ENCODE measurements at regions not wholly inside any gene's neighbourhood (a gene's known extent, or its start where the extent isn't known, plus 50 kb on each side); places are given as distances from the start of the nearest gene placed in this dataset.
"Not testable (repeated sequence)": the region's sequence is repeated elsewhere in the genome, so short reads cannot be mapped to it uniquely, and the experiment has no call there.

- not testable (repeated sequence) for DNase-seq
Observed at GRCh38 chr2:91574255-91574654, 2882.8 kb downstream of the RPIA start.

- not testable (repeated sequence) for DNase-seq
Observed at GRCh38 chr2:91575701-91576100, 2884.2 kb downstream of the RPIA start.

- not testable (repeated sequence) for DNase-seq
Observed at GRCh38 chr2:91577406-91577805, 2885.9 kb downstream of the RPIA start.

- DNase-seq, result not testable (repeated sequence)
Observed at GRCh38 chr2:91578678-91579077, 2887.2 kb downstream of the RPIA start.

GRCh38 chr2:91579555-91579954 is 2888.1 kb downstream of the RPIA start:
- not testable (repeated sequence) for DNase-seq

- DNase-seq, result not testable (repeated sequence)
Observed at GRCh38 chr2:91580043-91580442, 2888.6 kb downstream of the RPIA start.

- DNase-seq, result not testable (repeated sequence)
Observed at GRCh38 chr2:91587098-91587497, 2895.6 kb downstream of the RPIA start.

GRCh38 chr2:91587908-91588535 is 2896.5 kb downstream of the RPIA start:
- not testable (repeated sequence) for DNase-seq

- DNase-seq, result not testable (repeated sequence)
Observed at GRCh38 chr2:91588782-91589223, 2897.3 kb downstream of the RPIA start.

GRCh38 chr2:91589454-91590328 is 2898.2 kb downstream of the RPIA start:
- DNase-seq, result not testable (repeated sequence)

- DNase-seq, result not testable (repeated sequence)
Observed at GRCh38 chr2:91590381-91590780, 2898.9 kb downstream of the RPIA start.

- not testable (repeated sequence) for DNase-seq
Observed at GRCh38 chr2:91591066-91591465, 2899.6 kb downstream of the RPIA start.

- not testable (repeated sequence) for DNase-seq
Observed at GRCh38 chr2:91597436-91597835, 2906.0 kb downstream of the RPIA start.

GRCh38 chr2:91598519-91598918 is 2907.0 kb downstream of the RPIA start:
- not testable (repeated sequence) for DNase-seq

GRCh38 chr2:91599000-91599399 is 2907.5 kb downstream of the RPIA start:
- not testable (repeated sequence) for DNase-seq

GRCh38 chr2:91602860-91603259 is 2911.4 kb downstream of the RPIA start:
- DNase-seq, result not testable (repeated sequence)

- not testable (repeated sequence) for DNase-seq
Observed at GRCh38 chr2:91603996-91604395, 2912.5 kb downstream of the RPIA start.

- not testable (repeated sequence) for DNase-seq
Observed at GRCh38 chr2:91604629-91605028, 2913.2 kb downstream of the RPIA start.

- DNase-seq, result not testable (repeated sequence)
Observed at GRCh38 chr2:91623739-91624138, 2932.3 kb downstream of the RPIA start.

GRCh38 chr2:91628471-91628870 is 2937.0 kb downstream of the RPIA start:
- not testable (repeated sequence) for DNase-seq

- DNase-seq, result not testable (repeated sequence)
Observed at GRCh38 chr2:91657193-91657592, 2965.7 kb downstream of the RPIA start.

- not testable (repeated sequence) for DNase-seq
Observed at GRCh38 chr2:91658336-91658735, 2966.9 kb downstream of the RPIA start.

- not testable (repeated sequence) for DNase-seq
Observed at GRCh38 chr2:91659189-91659916, 2967.9 kb downstream of the RPIA start.
